Calu3 (cell line): ENCODE measurements at regions not wholly inside any gene's neighbourhood (a gene's known extent, or its start where the extent isn't known, plus 50 kb on each side); places are given as distances from the start of the nearest gene placed in this dataset.

Experiments
- BruUV-seq: library from RNA; stranded (reverse); fragments of 400-500 nt; replicated peaks from 2 replicates; lab custom pipeline; 2021; lab: Mats Ljungman, UMichigan
- CTCF ChIA-PET: fragments of 300-600 bp; sonication (Branson Sonifier 250); formaldehyde crosslinking; loops from one replicate; lab custom pipeline; 2022; ENCODE audit warnings: antibody characterized with exemption; lab: Charles Lee
- DNase-seq: peaks from one replicate; pipeline ENCODE4 v3.0.0; 2022
- H3K27ac Mint-ChIP-seq: one replicate; pipeline ENCODE4 v1.8.0; 2022; ENCODE audit warnings: mixed read lengths; ENCODE audit not compliant: unreplicated experiment
- H3K27me3 Mint-ChIP-seq: one replicate; pipeline ENCODE4 v1.8.0; 2022; ENCODE audit warnings: mixed read lengths; ENCODE audit not compliant: unreplicated experiment
- H3K36me3 Mint-ChIP-seq: one replicate; pipeline ENCODE4 v1.8.0; 2022; ENCODE audit warnings: mild to moderate bottlenecking, moderate library complexity, mixed read lengths; ENCODE audit not compliant: insufficient read depth, unreplicated experiment
- H3K4me1 Mint-ChIP-seq: one replicate; pipeline ENCODE4 v1.8.0; 2022; ENCODE audit warnings: mild to moderate bottlenecking, low read depth, mixed read lengths; ENCODE audit not compliant: unreplicated experiment
- H3K4me3 Mint-ChIP-seq: one replicate; pipeline ENCODE4 v1.8.0; 2022; ENCODE audit warnings: mild to moderate bottlenecking, low read depth, moderate library complexity, mixed read lengths; ENCODE audit not compliant: unreplicated experiment
- H3K9me3 Mint-ChIP-seq: one replicate; pipeline ENCODE4 v1.8.0; 2022; ENCODE audit warnings: low read depth, mixed read lengths; ENCODE audit not compliant: unreplicated experiment
- CTCF ChIP-seq: fragments of 200-600 bp; IDR thresholded peaks from one replicate; pipeline ENCODE4 v1.8.0; 2022; ENCODE audit warnings: antibody characterized with exemption; ENCODE audit not compliant: unreplicated experiment
- intact Hi-C: fragments of 100-400 bp; cut with micrococcal nuclease; formaldehyde crosslinking; loops from one replicate; pipeline ENCODE4 v1.10.0; 2022; ENCODE audit not compliant: unreplicated experiment

GRCh38 chr3:56860351-56860750, 58.6 kb upstream of the ARHGEF3 start:
- H3K27me3 Mint-ChIP-seq, result no peaks in the 10 kb centered on the region
- TF ChIP-seq CTCF, result no peak
- no TSS peak for BruUV-seq
- no peaks in the 10 kb centered on the region for H3K4me1 Mint-ChIP-seq
- H3K36me3 Mint-ChIP-seq, result no peaks in the 10 kb centered on the region
- no peak overlapping the region for H3K27ac Mint-ChIP-seq
- DNase-seq, result no peak
- H3K9me3 Mint-ChIP-seq, result no peaks in the 10 kb centered on the region
- no peak overlapping the region for H3K4me3 Mint-ChIP-seq
- intact Hi-C loops, result no loop called here
- CTCF ChIA-PET, result no interaction called here

GRCh38 chr3:56858331-56858730, 56.6 kb upstream of the ARHGEF3 start:
- no peaks in the 10 kb centered on the region for H3K9me3 Mint-ChIP-seq
- CTCF ChIA-PET, result no interaction called here
- no peak overlapping the region for H3K27ac Mint-ChIP-seq
- H3K4me1 Mint-ChIP-seq, result no peaks in the 10 kb centered on the region
- BruUV-seq, result no TSS peak
- H3K36me3 Mint-ChIP-seq, result no peaks in the 10 kb centered on the region
- TF ChIP-seq CTCF, result no peak
- DNase-seq, result no peak
- intact Hi-C loops, result no loop called here
- no peaks in the 10 kb centered on the region for H3K27me3 Mint-ChIP-seq
- H3K4me3 Mint-ChIP-seq, result no peak overlapping the region

GRCh38 chr3:56857178-56857577, 55.4 kb upstream of the ARHGEF3 start:
- DNase-seq, result no peak
- H3K9me3 Mint-ChIP-seq, result no peaks in the 10 kb centered on the region
- no peak for TF ChIP-seq CTCF
- BruUV-seq, result no TSS peak
- H3K27me3 Mint-ChIP-seq, result no peaks in the 10 kb centered on the region
- CTCF ChIA-PET, result interaction anchor here (0.6 kb wide), 1 partner anchor 315 kb away, joined by 3 read pairs; no protein-coding TSS in a partner anchor
- intact Hi-C loops, result no loop called here
- no peaks in the 10 kb centered on the region for H3K36me3 Mint-ChIP-seq
- no peak overlapping the region for H3K4me3 Mint-ChIP-seq
- no peak overlapping the region for H3K27ac Mint-ChIP-seq
- H3K4me1 Mint-ChIP-seq, result no peaks in the 10 kb centered on the region

- no peaks in the 10 kb centered on the region for H3K27me3 Mint-ChIP-seq
- no peak for TF ChIP-seq CTCF
- H3K9me3 Mint-ChIP-seq, result no peaks in the 10 kb centered on the region
- H3K27ac Mint-ChIP-seq, result peak overlapping the region; percentile 51
- CTCF ChIA-PET, result interaction anchor here (0.6 kb wide), 1 partner anchor 315 kb away, joined by 3 read pairs; no protein-coding TSS in a partner anchor
- no TSS peak for BruUV-seq
- no peak for DNase-seq
- intact Hi-C loops, result no loop called here
- no peaks in the 10 kb centered on the region for H3K36me3 Mint-ChIP-seq
- H3K4me3 Mint-ChIP-seq, result no peak overlapping the region
- no peaks in the 10 kb centered on the region for H3K4me1 Mint-ChIP-seq
Observed at GRCh38 chr3:56856752-56857151, 55.0 kb upstream of the ARHGEF3 start.
